OCI-LY1 (cell line): ENCODE measurements at regions not wholly inside any gene's neighbourhood (a gene's known extent, or its start where the extent isn't known, plus 50 kb on each side); places are given as distances from the start of the nearest gene placed in this dataset.

Experiments
- H2AFZ ChIP-seq: fragments of 200-600 bp; sonication (generic), shearing (Covaris generic); 2 replicates; pipeline ENCODE4 v1.6.0; 2014; ENCODE audit warnings: antibody characterized with exemption, mild to moderate bottlenecking, low read length
- H3F3A ChIP-seq: fragments of 200-600 bp; sonication (generic), shearing (Covaris generic); 2 replicates; pipeline ENCODE4 v1.6.0; 2014; ENCODE audit warnings: mild to moderate bottlenecking, antibody characterized with exemption, low read length, moderate library complexity; ENCODE audit not compliant: insufficient read depth
- H3K27ac ChIP-seq: fragments of 200-600 bp; sonication (generic); 2 replicates; pipeline ENCODE4 v1.5.1; 2014; ENCODE audit warnings: low read length, mixed run types, mild to moderate bottlenecking, low read depth; ENCODE audit not compliant: poor library complexity, severe bottlenecking
- H3K27me3 ChIP-seq: fragments of 200-600 bp; sonication (generic); 2 replicates; pipeline ENCODE4 v1.6.0; 2014; ENCODE audit warnings: antibody characterized with exemption, mild to moderate bottlenecking, low read length, moderate library complexity; ENCODE audit not compliant: insufficient read depth
- H3K36me3 ChIP-seq: fragments of 200-600 bp; sonication (generic); 2 replicates; pipeline ENCODE4 v1.6.1; 2014; ENCODE audit warnings: mild to moderate bottlenecking, antibody characterized with exemption, low read length, moderate library complexity, mixed read lengths; ENCODE audit not compliant: insufficient read depth
- H3K4me1 ChIP-seq: fragments of 200-600 bp; sonication (generic); 2 replicates; pipeline ENCODE4 v1.5.1; 2014; ENCODE audit warnings: mild to moderate bottlenecking, low read length, moderate library complexity; ENCODE audit not compliant: insufficient read depth, severe bottlenecking
- H3K4me2 ChIP-seq: fragments of 200-600 bp; sonication (generic), shearing (Covaris generic); 2 replicates; pipeline ENCODE4 v1.6.1; 2014; ENCODE audit warnings: low read length
- H3K4me3 ChIP-seq: fragments of 200-600 bp; sonication (generic); 2 replicates; pipeline ENCODE4 v1.5.1; 2014; ENCODE audit warnings: low read length, low read depth, mild to moderate bottlenecking, mixed read lengths; ENCODE audit not compliant: poor library complexity, severe bottlenecking
- H3K79me2 ChIP-seq: fragments of 200-600 bp; shearing (Covaris generic); 2 replicates; pipeline ENCODE4 v1.6.1; 2016; ENCODE audit warnings: mixed run types, low read length, mixed read lengths; ENCODE audit not compliant: insufficient read depth
- H3K9ac ChIP-seq: fragments of 200-600 bp; sonication (generic), shearing (Covaris generic); 2 replicates; pipeline ENCODE4 v1.6.1; 2014; ENCODE audit warnings: mild to moderate bottlenecking, low read length, mixed read lengths
- H3K9me2 ChIP-seq: fragments of 200-600 bp; sonication (generic), shearing (Covaris generic); 2 replicates; pipeline ENCODE4 v1.6.1; 2014; ENCODE audit warnings: low read depth, mild to moderate bottlenecking, low read length, mixed read lengths
- H3K9me3 ChIP-seq: fragments of 200-600 bp; shearing (Covaris generic); 2 replicates; pipeline ENCODE4 v1.6.1; 2014; ENCODE audit warnings: low read length, mixed read lengths
- H4K20me1 ChIP-seq: fragments of 200-600 bp; sonication (generic), shearing (Covaris generic); 2 replicates; pipeline ENCODE4 v1.6.0; 2016; ENCODE audit warnings: mild to moderate bottlenecking, low read length; ENCODE audit not compliant: insufficient read depth
- EZH2 ChIP-seq: fragments of 200-600 bp; sonication (generic), shearing (Covaris generic); IDR thresholded peaks from 2 replicates; pipeline ENCODE4 v1.8.0; 2017; ENCODE audit warnings: borderline replicate concordance, mixed run types, mild to moderate bottlenecking, antibody characterized with exemption, low read length, moderate library complexity, mixed read lengths
- TF ChIP-seq, protein P1 (sequence below): fragments of 200-600 bp; sonication (generic), shearing (Covaris generic); IDR thresholded peaks from 2 replicates; pipeline ENCODE4 v1.5.1; 2017; ENCODE audit warnings: mild to moderate bottlenecking, antibody characterized with exemption, low read length, moderate library complexity, mixed read lengths

DNA sequence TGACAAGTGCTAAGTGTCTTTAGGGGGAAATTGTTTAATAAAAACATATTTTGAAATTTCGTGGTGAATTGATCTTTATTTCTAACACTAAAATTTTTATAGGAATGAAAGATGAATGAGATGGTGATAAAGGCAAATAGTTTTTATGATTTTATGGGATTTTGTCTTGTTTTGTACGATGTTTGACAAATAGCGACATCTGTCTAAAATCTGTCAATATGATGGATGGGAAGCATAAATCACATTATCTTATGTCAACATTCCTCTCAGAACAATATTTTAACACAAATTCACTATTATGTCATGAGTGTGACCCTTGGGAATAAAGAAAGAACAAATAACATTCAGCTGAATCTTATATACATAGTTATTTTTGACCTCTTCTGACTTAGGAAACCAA is 852.0 kb upstream of the CDH6 start:
- H2AFZ ChIP-seq = no peak overlapping the region
- H4K20me1 ChIP-seq = no peaks in the 10 kb centered on the region
- no peaks in the 10 kb centered on the region for H3K79me2 ChIP-seq
- H3K27me3 ChIP-seq = no peaks in the 10 kb centered on the region
- no peaks in the 10 kb centered on the region for H3K4me1 ChIP-seq
- TF ChIP-seq, protein P1, sequence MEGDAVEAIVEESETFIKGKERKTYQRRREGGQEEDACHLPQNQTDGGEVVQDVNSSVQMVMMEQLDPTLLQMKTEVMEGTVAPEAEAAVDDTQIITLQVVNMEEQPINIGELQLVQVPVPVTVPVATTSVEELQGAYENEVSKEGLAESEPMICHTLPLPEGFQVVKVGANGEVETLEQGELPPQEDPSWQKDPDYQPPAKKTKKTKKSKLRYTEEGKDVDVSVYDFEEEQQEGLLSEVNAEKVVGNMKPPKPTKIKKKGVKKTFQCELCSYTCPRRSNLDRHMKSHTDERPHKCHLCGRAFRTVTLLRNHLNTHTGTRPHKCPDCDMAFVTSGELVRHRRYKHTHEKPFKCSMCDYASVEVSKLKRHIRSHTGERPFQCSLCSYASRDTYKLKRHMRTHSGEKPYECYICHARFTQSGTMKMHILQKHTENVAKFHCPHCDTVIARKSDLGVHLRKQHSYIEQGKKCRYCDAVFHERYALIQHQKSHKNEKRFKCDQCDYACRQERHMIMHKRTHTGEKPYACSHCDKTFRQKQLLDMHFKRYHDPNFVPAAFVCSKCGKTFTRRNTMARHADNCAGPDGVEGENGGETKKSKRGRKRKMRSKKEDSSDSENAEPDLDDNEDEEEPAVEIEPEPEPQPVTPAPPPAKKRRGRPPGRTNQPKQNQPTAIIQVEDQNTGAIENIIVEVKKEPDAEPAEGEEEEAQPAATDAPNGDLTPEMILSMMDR = no peak
- no peak for TF ChIP-seq EZH2
- no peaks in the 10 kb centered on the region for H3K9me2 ChIP-seq
- H3F3A ChIP-seq = no peaks in the 10 kb centered on the region
- no peak overlapping the region for H3K9ac ChIP-seq
- H3K27ac ChIP-seq = no peak overlapping the region
- no peak overlapping the region for H3K4me3 ChIP-seq
- H3K36me3 ChIP-seq = no peaks in the 10 kb centered on the region
- no peak overlapping the region for H3K4me2 ChIP-seq
- H3K9me3 ChIP-seq = no peaks in the 10 kb centered on the region

DNA sequence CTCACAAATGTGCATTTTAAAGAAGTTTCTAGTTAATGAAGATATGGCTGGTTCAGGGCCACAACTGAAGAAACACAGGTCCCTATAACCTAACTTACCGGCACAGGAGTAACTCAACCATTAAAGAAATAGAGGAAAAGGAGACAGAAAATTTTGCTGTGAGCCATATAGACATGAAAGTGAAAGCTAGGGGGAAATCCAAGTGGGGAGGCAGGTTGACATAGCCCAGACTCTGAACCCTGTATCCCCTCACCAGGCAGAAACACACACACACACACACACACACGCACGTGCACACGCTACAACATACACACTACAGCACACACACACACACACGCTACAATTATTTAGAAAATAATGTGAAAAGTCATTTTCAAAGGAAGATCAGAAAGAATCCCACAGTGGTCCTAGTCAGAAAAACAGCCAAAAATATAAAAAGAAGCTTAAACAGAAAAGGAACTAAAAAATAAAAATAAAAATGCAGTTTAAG is 856.4 kb upstream of the CDH6 start:
- Histone ChIP-seq H3K9me3 (no peaks in the 10 kb centered on the region), H4K20me1 (no peaks in the 10 kb centered on the region), H3K27ac (no peak overlapping the region), H3K4me1 (no peaks in the 10 kb centered on the region), H2AFZ (no peak overlapping the region), H3K4me2 (no peak overlapping the region), H3F3A (no peaks in the 10 kb centered on the region), H3K36me3 (no peaks in the 10 kb centered on the region), H3K4me3 (no peak overlapping the region), H3K9ac (no peak overlapping the region), H3K9me2 (no peaks in the 10 kb centered on the region), H3K79me2 (no peaks in the 10 kb centered on the region), H3K27me3 (no peaks in the 10 kb centered on the region)
- TF ChIP-seq, protein P1 = no peak
- TF ChIP-seq EZH2 = no peak

DNA sequence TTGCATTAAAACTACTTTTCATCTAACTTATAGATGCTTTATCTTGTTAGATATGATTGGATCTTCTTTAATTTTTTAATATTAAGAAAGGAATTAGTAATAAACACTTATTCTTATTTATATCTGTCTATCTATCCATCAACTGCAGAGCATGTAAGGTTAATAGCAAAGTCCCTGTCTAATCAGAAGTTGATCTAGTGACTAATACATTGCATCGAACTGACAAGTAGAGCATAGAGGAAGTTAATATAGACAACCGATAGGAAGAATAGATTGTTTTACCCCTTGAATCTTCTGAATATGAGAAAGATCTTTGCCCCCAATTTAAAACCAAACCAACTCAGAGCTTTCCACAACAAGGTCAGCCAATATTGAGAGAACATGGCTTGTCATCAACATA is 862.0 kb upstream of the CDH6 start:
- no peaks in the 10 kb centered on the region for H3K79me2 ChIP-seq

More for the DNA sequence above, 862.0 kb upstream of the CDH6 start:
- H3K27ac ChIP-seq = no peak overlapping the region
- H3K4me1 ChIP-seq = no peaks in the 10 kb centered on the region
- H4K20me1 ChIP-seq = no peaks in the 10 kb centered on the region
- no peaks in the 10 kb centered on the region for H3F3A ChIP-seq
- H3K9me3 ChIP-seq = no peaks in the 10 kb centered on the region
- no peak overlapping the region for H3K4me3 ChIP-seq
- H3K36me3 ChIP-seq = no peaks in the 10 kb centered on the region
- H3K9me2 ChIP-seq = no peaks in the 10 kb centered on the region
- no peak overlapping the region for H3K9ac ChIP-seq
- no peak overlapping the region for H2AFZ ChIP-seq
- TF ChIP-seq, protein P1 = no peak
- TF ChIP-seq EZH2 = no peak
- no peaks in the 10 kb centered on the region for H3K27me3 ChIP-seq
- no peak overlapping the region for H3K4me2 ChIP-seq
